H1 (cell line): ENCODE measurements at regions not wholly inside any gene's neighbourhood (a gene's known extent, or its start where the extent isn't known, plus 50 kb on each side); places are given as distances from the start of the nearest gene placed in this dataset.

ENCODE experiments used
- CTCF ChIP-seq, 3 experiments: IDR thresholded peaks; 1 replicate in 2 of 3; 2 replicates in 1 of 3; pipeline versions ENCODE4 v1.5.1 to v1.6.1; 2011; ENCODE audit warnings: low read length in 3 of 3, mild to moderate bottlenecking in 3 of 3, inconsistent platforms in 2 of 3, low read depth in 1 of 3, moderate library complexity in 1 of 3; ENCODE audit not compliant: insufficient read depth in 1 of 3; ENCODE audit errors: control extremely low read depth in 1 of 3
- EZH2 ChIP-seq: fragments of 200-600 bp; sonication (generic); IDR thresholded peaks from 2 replicates; pipeline ENCODE4 v1.7.1; 2012; ENCODE audit warnings: low read depth, mild to moderate bottlenecking, moderate library complexity, low read length, inconsistent platforms; ENCODE audit not compliant: severe bottlenecking
- GTF2F1 ChIP-seq: IDR thresholded peaks from 2 replicates; pipeline ENCODE4 v1.6.1; 2012; ENCODE audit warnings: low read depth, low read length, improper control_type of control experiment, borderline replicate concordance
- NRF1 ChIP-seq: IDR thresholded peaks from 2 replicates; pipeline ENCODE4 v1.6.1; 2011; ENCODE audit warnings: mild to moderate bottlenecking, low read depth, low read length, improper control_type of control experiment
- POLR2A ChIP-seq, 2 experiments: IDR thresholded peaks; 1 replicate in 1 of 2; 2 replicates in 1 of 2; pipeline ENCODE4 v1.6.1; 2011; ENCODE audit warnings: low read depth in 2 of 2, low read length in 2 of 2, mild to moderate bottlenecking in 2 of 2; ENCODE audit errors: control extremely low read depth in 1 of 2
- SUZ12 ChIP-seq: fragments of 200-600 bp; sonication (generic); IDR thresholded peaks from 2 replicates; pipeline ENCODE4 v1.6.1; 2012; ENCODE audit warnings: mild to moderate bottlenecking, inconsistent platforms, low read length, moderate library complexity, mixed read lengths
- TCF12 ChIP-seq: IDR thresholded peaks from 2 replicates; pipeline ENCODE4 v1.6.1; 2011; ENCODE audit warnings: low read depth, mild to moderate bottlenecking, low read length
- YY1 ChIP-seq: IDR thresholded peaks from 2 replicates; pipeline ENCODE4 v1.6.1; 2011; ENCODE audit warnings: low read depth, mild to moderate bottlenecking, low read length
- ZNF274 ChIP-seq: IDR thresholded peaks from 2 replicates; pipeline ENCODE4 v1.7.0; 2012; ENCODE audit warnings: low read length, borderline replicate concordance; ENCODE audit errors: extremely low read depth

- TF ChIP-seq GTF2F1 = no peak
- no peak for TF ChIP-seq YY1
- no peak for TF ChIP-seq NRF1
- TF ChIP-seq TCF12 = no peak
- TF ChIP-seq CTCF (IDR thresholded peaks at IDR 0.05; ENCODE audit: control extremely low read depth in 1 of 3, insufficient read depth in 1 of 3, low read depth in 1 of 3, low read length in 3 of 3) = no peak
- no peak for TF ChIP-seq POLR2A (IDR thresholded peaks at IDR 0.05; ENCODE audit: control extremely low read depth in 1 of 2, low read depth in 2 of 2, low read length in 2 of 2)
- TF ChIP-seq SUZ12 = no peak
- no peak for TF ChIP-seq ZNF274
- TF ChIP-seq EZH2 = no peak
These were observed 590.0 kb upstream of the ANO3 start for GRCh38 chr11:25741886-25742285.
